ENCODE measurements at regions not wholly inside any gene's neighbourhood (a gene's known extent, or its start where the extent isn't known, plus 50 kb on each side); places are given as distances from the start of the nearest gene placed in this dataset.
"Not testable (repeated sequence)": the region's sequence is repeated elsewhere in the genome, so short reads cannot be mapped to it uniquely, and the experiment has no call there.

- H3K4me3 ChIP-seq (ENCODE audit: low read depth, low read length), result no peak overlapping the region
- DNase-seq (ENCODE audit: low read depth), result no peak
- TF ChIP-seq CTCF (IDR thresholded peaks at IDR 0.05; ENCODE audit: insufficient read depth, low read length), result no peak
Measured at GRCh38 chr12:76939701-76940100, 60.9 kb upstream of the CSRP2 start.

GRCh38 chr12:76936275-76937193 is 57.7 kb upstream of the CSRP2 start:
- H3K4me3 ChIP-seq (ENCODE audit: low read depth, low read length), result no peak overlapping the region
- DNase-seq (ENCODE audit: low read depth), result no peak
- TF ChIP-seq CTCF (IDR thresholded peaks at IDR 0.05; ENCODE audit: insufficient read depth, low read length), result no peak

- H3K4me3 ChIP-seq (ENCODE audit: low read depth, low read length); DNase-seq (ENCODE audit: low read depth): not testable (repeated sequence)
Measured at GRCh38 chr12:76933392-76933791, 54.6 kb upstream of the CSRP2 start.

- no peak for TF ChIP-seq CTCF (IDR thresholded peaks at IDR 0.05; ENCODE audit: insufficient read depth, low read length)
- DNase-seq (ENCODE audit: low read depth), result no peak
- H3K4me3 ChIP-seq (ENCODE audit: low read depth, low read length), result no peak overlapping the region
Measured at GRCh38 chr12:76929499-76929898, 50.7 kb upstream of the CSRP2 start.

Measured in fibroblast of the aortic adventitia (primary cell).